ENCODE measurements at regions not wholly inside any gene's neighbourhood (a gene's known extent, or its start where the extent isn't known, plus 50 kb on each side); places are given as distances from the start of the nearest gene placed in this dataset.

GRCh38 chr1:115182012-115182715 is 92.9 kb upstream of the TSPAN2 start:
- Mint-ChIP-seq H3K27me3 (peaks cover 0 to 5% (median 0%) of the 10 kb centered on the region in 5 donors), H3K4me1 (peaks cover 0 to 11% (median 0%) of the 10 kb centered on the region in 7 donors), H3K36me3 (no peaks in the 10 kb centered on the region), H3K27ac (no peak overlapping the region), H3K4me3 (no peak overlapping the region), H3K9me3 (no peaks in the 10 kb centered on the region)
- ATAC-seq = no peak
- Histone ChIP-seq H3K27ac (ENCODE audit: low read depth, low read length) (no peak overlapping the region), H3K27me3 (ENCODE audit: control insufficient read depth in 2 of 2, insufficient read depth in 2 of 2, low read length in 2 of 2) (no peaks in the 10 kb centered on the region), H3K36me3 (ENCODE audit: control insufficient read depth in 2 of 3, insufficient read depth in 3 of 3, low read length in 3 of 3) (no peaks in the 10 kb centered on the region), H3K9me3 (ENCODE audit: control insufficient read depth in 2 of 3, low read length in 3 of 3) (no peaks in the 10 kb centered on the region), H3K4me1 (ENCODE audit: control insufficient read depth in 2 of 2, insufficient read depth in 2 of 2, low read length in 2 of 2) (no peaks in the 10 kb centered on the region), H3K4me3 (ENCODE audit: low read length) (no peak overlapping the region)
- CTCF ChIA-PET = no interaction called here
- no peak for DNase-seq
- POLR2A ChIA-PET = no interaction called here
- intact Hi-C loops (cut with micrococcal nuclease) = no loop called here

GRCh38 chr1:115181231-115181630 is 91.9 kb upstream of the TSPAN2 start:
- Histone ChIP-seq H3K27ac (ENCODE audit: low read depth, low read length) (no peak overlapping the region), H3K4me3 (ENCODE audit: low read length) (no peak overlapping the region), H3K4me1 (ENCODE audit: control insufficient read depth in 2 of 2, insufficient read depth in 2 of 2, low read length in 2 of 2) (no peaks in the 10 kb centered on the region), H3K27me3 (ENCODE audit: control insufficient read depth in 2 of 2, insufficient read depth in 2 of 2, low read length in 2 of 2) (no peaks in the 10 kb centered on the region), H3K9me3 (ENCODE audit: control insufficient read depth in 2 of 3, low read length in 3 of 3) (no peaks in the 10 kb centered on the region), H3K36me3 (ENCODE audit: control insufficient read depth in 2 of 3, insufficient read depth in 3 of 3, low read length in 3 of 3) (no peaks in the 10 kb centered on the region)
- POLR2A ChIA-PET = no interaction called here
- Mint-ChIP-seq H3K4me1 (peaks cover 0 to 11% (median 0%) of the 10 kb centered on the region in 7 donors), H3K36me3 (no peaks in the 10 kb centered on the region), H3K27ac (no peak overlapping the region), H3K9me3 (no peaks in the 10 kb centered on the region), H3K27me3 (peaks cover 0 to 5% (median 0%) of the 10 kb centered on the region in 5 donors), H3K4me3 (no peak overlapping the region)
- DNase-seq (no peak), ATAC-seq (no peak)
- CTCF ChIA-PET = no interaction called here
- intact Hi-C loops (cut with micrococcal nuclease) = no loop called here

GRCh38 chr1:115179397-115180079 is 90.2 kb upstream of the TSPAN2 start:
- DNase-seq (no peak), ATAC-seq (no peak)
- H3K9me3 ChIP-seq (ENCODE audit: control insufficient read depth in 2 of 3, low read length in 3 of 3) = no peaks in the 10 kb centered on the region
- no peak overlapping the region for H3K27ac ChIP-seq (ENCODE audit: low read depth, low read length)
- no peak overlapping the region for H3K27ac Mint-ChIP-seq
- CTCF ChIA-PET = no interaction called here
- POLR2A ChIA-PET = no interaction called here
- intact Hi-C loops (cut with micrococcal nuclease) = no loop called here
- H3K4me1 Mint-ChIP-seq = peaks cover 0 to 3% (median 0%) of the 10 kb centered on the region in 7 donors
- H3K9me3 Mint-ChIP-seq = peaks cover 0 to 3% (median 0%) of the 10 kb centered on the region in 11 donors
- no peaks in the 10 kb centered on the region for H3K4me1 ChIP-seq (ENCODE audit: control insufficient read depth in 2 of 2, insufficient read depth in 2 of 2, low read length in 2 of 2)
- no peak overlapping the region for H3K4me3 Mint-ChIP-seq
- no peak overlapping the region for H3K4me3 ChIP-seq (ENCODE audit: low read length)
- no peaks in the 10 kb centered on the region for H3K36me3 Mint-ChIP-seq
- H3K36me3 ChIP-seq (ENCODE audit: control insufficient read depth in 2 of 3, insufficient read depth in 3 of 3, low read length in 3 of 3) = no peaks in the 10 kb centered on the region
- peaks cover 0 to 14% (median 4%) of the 10 kb centered on the region in 5 donors for H3K27me3 Mint-ChIP-seq
- no peaks in the 10 kb centered on the region for H3K27me3 ChIP-seq (ENCODE audit: control insufficient read depth in 2 of 2, insufficient read depth in 2 of 2, low read length in 2 of 2)

- H3K4me3 ChIP-seq (ENCODE audit: low read length) = no peak overlapping the region
- no peak overlapping the region for H3K27ac ChIP-seq (ENCODE audit: low read depth, low read length)
- peaks cover 0 to 4% (median 0%) of the 10 kb centered on the region in 11 donors for H3K9me3 Mint-ChIP-seq
- POLR2A ChIA-PET = no interaction called here
- no peaks in the 10 kb centered on the region for H3K36me3 Mint-ChIP-seq
- no peaks in the 10 kb centered on the region for H3K4me1 ChIP-seq (ENCODE audit: control insufficient read depth in 2 of 2, insufficient read depth in 2 of 2, low read length in 2 of 2)
- peaks cover 0 to 3% (median 0%) of the 10 kb centered on the region in 7 donors for H3K4me1 Mint-ChIP-seq
- H3K4me3 Mint-ChIP-seq = no peak overlapping the region
- H3K9me3 ChIP-seq (ENCODE audit: control insufficient read depth in 2 of 3, low read length in 3 of 3) = no peaks in the 10 kb centered on the region
- peaks cover 3 to 27% (median 20%) of the 10 kb centered on the region in 5 donors for H3K27me3 Mint-ChIP-seq
- intact Hi-C loops (cut with micrococcal nuclease) = no loop called here
- H3K27me3 ChIP-seq (ENCODE audit: control insufficient read depth in 2 of 2, insufficient read depth in 2 of 2, low read length in 2 of 2) = no peaks in the 10 kb centered on the region
- no peak for DNase-seq
- CTCF ChIA-PET = no interaction called here
- H3K27ac Mint-ChIP-seq = no peak overlapping the region
- no peaks in the 10 kb centered on the region for H3K36me3 ChIP-seq (ENCODE audit: control insufficient read depth in 2 of 3, insufficient read depth in 3 of 3, low read length in 3 of 3)
- no peak for ATAC-seq
Measured at GRCh38 chr1:115176189-115176588, 86.9 kb upstream of the TSPAN2 start.

- no peak overlapping the region for H3K27ac ChIP-seq (ENCODE audit: low read depth, low read length)
- no peaks in the 10 kb centered on the region for H3K36me3 ChIP-seq (ENCODE audit: control insufficient read depth in 2 of 3, insufficient read depth in 3 of 3, low read length in 3 of 3)
- intact Hi-C loops (cut with micrococcal nuclease) = no loop called here
- H3K4me1 ChIP-seq (ENCODE audit: control insufficient read depth in 2 of 2, insufficient read depth in 2 of 2, low read length in 2 of 2) = no peaks in the 10 kb centered on the region
- Mint-ChIP-seq H3K4me1 (peaks cover 0 to 3% (median 0%) of the 10 kb centered on the region in 7 donors), H3K36me3 (no peaks in the 10 kb centered on the region), H3K9me3 (peaks cover 0 to 4% (median 0%) of the 10 kb centered on the region in 11 donors), H3K27me3 (peaks cover 3 to 27% (median 24%) of the 10 kb centered on the region in 5 donors), H3K27ac (no peak overlapping the region), H3K4me3 (no peak overlapping the region)
- CTCF ChIA-PET = no interaction called here
- no peak overlapping the region for H3K4me3 ChIP-seq (ENCODE audit: low read length)
- POLR2A ChIA-PET = no interaction called here
- ATAC-seq (no peak), DNase-seq (no peak)
- no peaks in the 10 kb centered on the region for H3K27me3 ChIP-seq (ENCODE audit: control insufficient read depth in 2 of 2, insufficient read depth in 2 of 2, low read length in 2 of 2)
- H3K9me3 ChIP-seq (ENCODE audit: control insufficient read depth in 2 of 3, low read length in 3 of 3) = no peaks in the 10 kb centered on the region
Measured at GRCh38 chr1:115175596-115175995, 86.3 kb upstream of the TSPAN2 start.

GRCh38 chr1:115173151-115173550 is 83.8 kb upstream of the TSPAN2 start:
- Histone ChIP-seq H3K4me1 (ENCODE audit: control insufficient read depth in 2 of 2, insufficient read depth in 2 of 2, low read length in 2 of 2) (no peaks in the 10 kb centered on the region), H3K27ac (ENCODE audit: low read depth, low read length) (no peak overlapping the region), H3K4me3 (ENCODE audit: low read length) (no peak overlapping the region), H3K36me3 (ENCODE audit: control insufficient read depth in 2 of 3, insufficient read depth in 3 of 3, low read length in 3 of 3) (no peaks in the 10 kb centered on the region), H3K27me3 (ENCODE audit: control insufficient read depth in 2 of 2, insufficient read depth in 2 of 2, low read length in 2 of 2) (no peaks in the 10 kb centered on the region), H3K9me3 (ENCODE audit: control insufficient read depth in 2 of 3, low read length in 3 of 3) (no peaks in the 10 kb centered on the region)
- Mint-ChIP-seq H3K4me1 (peaks cover 0 to 3% (median 0%) of the 10 kb centered on the region in 7 donors), H3K9me3 (peaks cover 0 to 4% (median 0%) of the 10 kb centered on the region in 11 donors), H3K36me3 (no peaks in the 10 kb centered on the region), H3K4me3 (no peak overlapping the region), H3K27ac (no peak overlapping the region), H3K27me3 (peaks cover 3 to 30% (median 24%) of the 10 kb centered on the region in 5 donors)
- CTCF ChIA-PET = interaction anchor here (0.7 kb wide), 1 partner anchor 33 kb away, joined by 3 read pairs; no protein-coding TSS in a partner anchor
- intact Hi-C loops (cut with micrococcal nuclease) = no loop called here
- DNase-seq = no peak
- ATAC-seq = no peak
- POLR2A ChIA-PET = interaction anchor here (0.7 kb wide), 1 partner anchor 9 kb away, joined by 3 read pairs; no protein-coding TSS in a partner anchor
